Activated CD4-positive, alpha-beta memory T cell treated with anti-CD3 and anti-CD28 coated beads, Interleukin-2, amount 10 ng/mL, durations not matched to agents 7 days and 5 days (primary cell): ENCODE measurements at regions not wholly inside any gene's neighbourhood (a gene's known extent, or its start where the extent isn't known, plus 50 kb on each side); places are given as distances from the start of the nearest gene placed in this dataset.

ENCODE experiments used
- CTCF ChIA-PET: fragments of 350-600 bp; sonication (Branson Sonifier 250); formaldehyde crosslinking; loops from one replicate; lab custom pipeline; 2021; ENCODE audit warnings: antibody characterized with exemption, inconsistent platforms; lab: Charles Lee
- POLR2A ChIA-PET: fragments of 350-600 bp; sonication (Branson Sonifier 250); formaldehyde crosslinking; loops from one replicate; lab custom pipeline; 2021; ENCODE audit warnings: antibody characterized with exemption; lab: Charles Lee
- DNase-seq: peaks from one replicate; pipeline ENCODE4 v3.0.0-alpha.2; 2020
- H3K27ac Mint-ChIP-seq: one replicate; pipeline ENCODE4 v1.8.0; 2021; ENCODE audit warnings: mild to moderate bottlenecking, mixed read lengths
- H3K27me3 Mint-ChIP-seq: one replicate; pipeline ENCODE4 v1.8.0; 2021; ENCODE audit warnings: mixed read lengths
- H3K36me3 Mint-ChIP-seq: one replicate; pipeline ENCODE4 v1.8.0; 2021; ENCODE audit warnings: low read depth, mixed read lengths
- H3K4me1 Mint-ChIP-seq: one replicate; pipeline ENCODE4 v1.8.0; 2021; ENCODE audit warnings: mixed read lengths
- H3K4me3 Mint-ChIP-seq: one replicate; pipeline ENCODE4 v1.8.0; 2021; ENCODE audit warnings: mild to moderate bottlenecking, mixed read lengths
- H3K9me3 Mint-ChIP-seq: one replicate; pipeline ENCODE4 v1.8.0; 2021; ENCODE audit warnings: mixed read lengths

- no peaks in the 10 kb centered on the region for H3K4me1 Mint-ChIP-seq
- ChIA-PET POLR2A (no interaction called here), CTCF (no interaction called here)
- no peak overlapping the region for H3K4me3 Mint-ChIP-seq
- no peaks in the 10 kb centered on the region for H3K27me3 Mint-ChIP-seq
- peaks cover 2% of the 10 kb centered on the region for H3K9me3 Mint-ChIP-seq
- H3K27ac Mint-ChIP-seq = no peak overlapping the region
- no peak for DNase-seq
- H3K36me3 Mint-ChIP-seq = no peaks in the 10 kb centered on the region
Observed at GRCh38 chr4:79780129-79780528, 292.9 kb downstream of the ANTXR2 start.

GRCh38 chr4:79772510-79772909 is 300.5 kb downstream of the ANTXR2 start:
- Mint-ChIP-seq H3K27me3 (no peaks in the 10 kb centered on the region), H3K4me1 (no peaks in the 10 kb centered on the region), H3K4me3 (no peak overlapping the region), H3K9me3 (peaks cover 6% of the 10 kb centered on the region), H3K27ac (no peak overlapping the region), H3K36me3 (no peaks in the 10 kb centered on the region)
- POLR2A ChIA-PET = no interaction called here
- CTCF ChIA-PET = no interaction called here
- DNase-seq = no peak

GRCh38 chr4:79764120-79764519 is 308.9 kb downstream of the ANTXR2 start:
- H3K27ac Mint-ChIP-seq = no peak overlapping the region
- H3K4me3 Mint-ChIP-seq = no peak overlapping the region
- ChIA-PET CTCF (interaction anchor here (1.3 kb wide), 1 partner anchor 439 kb away, joined by 3 read pairs; no protein-coding TSS in a partner anchor), POLR2A (no interaction called here)
- no peaks in the 10 kb centered on the region for H3K4me1 Mint-ChIP-seq
- H3K9me3 Mint-ChIP-seq = peaks cover 4% of the 10 kb centered on the region
- H3K27me3 Mint-ChIP-seq = peaks cover 2% of the 10 kb centered on the region
- H3K36me3 Mint-ChIP-seq = no peaks in the 10 kb centered on the region
- DNase-seq = no peak

- Mint-ChIP-seq H3K4me3 (no peak overlapping the region), H3K27ac (no peak overlapping the region), H3K27me3 (peaks cover 2% of the 10 kb centered on the region), H3K36me3 (no peaks in the 10 kb centered on the region), H3K9me3 (peaks cover 4% of the 10 kb centered on the region), H3K4me1 (no peaks in the 10 kb centered on the region)
- POLR2A ChIA-PET = no interaction called here
- DNase-seq = no peak
- CTCF ChIA-PET = interaction anchor here (1.3 kb wide), 1 partner anchor 439 kb away, joined by 3 read pairs; no protein-coding TSS in a partner anchor
Observed at GRCh38 chr4:79763486-79764075, 309.4 kb downstream of the ANTXR2 start.

- ChIA-PET CTCF (no interaction called here), POLR2A (interaction anchor here (1.3 kb wide), 1 partner anchor 95 kb away, joined by 3 read pairs; no protein-coding TSS in a partner anchor)
- peaks cover 2% of the 10 kb centered on the region for H3K27me3 Mint-ChIP-seq
- no peak overlapping the region for H3K4me3 Mint-ChIP-seq
- DNase-seq = no peak
- H3K27ac Mint-ChIP-seq = no peak overlapping the region
- H3K36me3 Mint-ChIP-seq = no peaks in the 10 kb centered on the region
- H3K9me3 Mint-ChIP-seq = no peaks in the 10 kb centered on the region
- H3K4me1 Mint-ChIP-seq = no peaks in the 10 kb centered on the region
Observed at GRCh38 chr4:79759793-79760192, 313.2 kb downstream of the ANTXR2 start.

- Mint-ChIP-seq H3K4me1 (no peaks in the 10 kb centered on the region), H3K36me3 (no peaks in the 10 kb centered on the region), H3K9me3 (no peaks in the 10 kb centered on the region), H3K27ac (no peak overlapping the region), H3K27me3 (peaks cover under 1% of the 10 kb centered on the region), H3K4me3 (no peak overlapping the region)
- ChIA-PET POLR2A (no interaction called here), CTCF (interaction anchor here (1.0 kb wide), 1 partner anchor 8 kb away, joined by 3 read pairs; no protein-coding TSS in a partner anchor)
- no peak for DNase-seq
Observed at GRCh38 chr4:79757600-79757999, 315.4 kb downstream of the ANTXR2 start.

GRCh38 chr4:79756140-79756895 is 316.7 kb downstream of the ANTXR2 start:
- Mint-ChIP-seq H3K4me1 (no peaks in the 10 kb centered on the region), H3K4me3 (no peak overlapping the region), H3K36me3 (no peaks in the 10 kb centered on the region), H3K27me3 (peaks cover 2% of the 10 kb centered on the region), H3K9me3 (no peaks in the 10 kb centered on the region), H3K27ac (no peak overlapping the region)
- DNase-seq = no peak
- ChIA-PET CTCF (interaction anchor here (0.6 kb wide), 1 partner anchor 34 kb away, joined by 3 read pairs; no protein-coding TSS in a partner anchor), POLR2A (no interaction called here)

GRCh38 chr4:79748835-79749234 is 324.2 kb downstream of the ANTXR2 start:
- H3K36me3 Mint-ChIP-seq = no peaks in the 10 kb centered on the region
- DNase-seq = no peak
- CTCF ChIA-PET = interaction anchor here (1.0 kb wide), 1 partner anchor 9 kb away, joined by 3 read pairs; no protein-coding TSS in a partner anchor
- H3K27ac Mint-ChIP-seq = no peak overlapping the region
- peaks cover 11% of the 10 kb centered on the region for H3K27me3 Mint-ChIP-seq
- H3K4me3 Mint-ChIP-seq = no peak overlapping the region
- POLR2A ChIA-PET = no interaction called here
- H3K4me1 Mint-ChIP-seq = no peaks in the 10 kb centered on the region
- no peaks in the 10 kb centered on the region for H3K9me3 Mint-ChIP-seq

- Mint-ChIP-seq H3K9me3 (no peaks in the 10 kb centered on the region), H3K27me3 (peaks cover 11% of the 10 kb centered on the region), H3K27ac (no peak overlapping the region), H3K4me3 (no peak overlapping the region), H3K36me3 (no peaks in the 10 kb centered on the region), H3K4me1 (no peaks in the 10 kb centered on the region)
- DNase-seq = no peak
- ChIA-PET POLR2A (no interaction called here), CTCF (no interaction called here)
Observed at GRCh38 chr4:79747252-79747651, 325.8 kb downstream of the ANTXR2 start.

- H3K27me3 Mint-ChIP-seq = peaks cover 10% of the 10 kb centered on the region
- no peak overlapping the region for H3K27ac Mint-ChIP-seq
- H3K36me3 Mint-ChIP-seq = no peaks in the 10 kb centered on the region
- CTCF ChIA-PET = no interaction called here
- no peak overlapping the region for H3K4me3 Mint-ChIP-seq
- no peaks in the 10 kb centered on the region for H3K9me3 Mint-ChIP-seq
- no peaks in the 10 kb centered on the region for H3K4me1 Mint-ChIP-seq
- POLR2A ChIA-PET = no interaction called here
- no peak for DNase-seq
Observed at GRCh38 chr4:79743014-79743413, 330.0 kb downstream of the ANTXR2 start.

GRCh38 chr4:79739912-79740311 is 331.9 kb upstream of the GK2 start:
- Mint-ChIP-seq H3K9me3 (no peaks in the 10 kb centered on the region), H3K27ac (no peak overlapping the region), H3K4me1 (no peaks in the 10 kb centered on the region), H3K27me3 (peaks cover 4% of the 10 kb centered on the region), H3K36me3 (no peaks in the 10 kb centered on the region), H3K4me3 (no peak overlapping the region)
- no peak for DNase-seq
- POLR2A ChIA-PET = no interaction called here
- CTCF ChIA-PET = no interaction called here

GRCh38 chr4:79723507-79723906 is 315.5 kb upstream of the GK2 start:
- peaks cover 9% of the 10 kb centered on the region for H3K27me3 Mint-ChIP-seq
- ChIA-PET POLR2A (no interaction called here), CTCF (no interaction called here)
- H3K4me1 Mint-ChIP-seq = no peaks in the 10 kb centered on the region
- H3K27ac Mint-ChIP-seq = no peak overlapping the region
- DNase-seq = no peak
- no peaks in the 10 kb centered on the region for H3K9me3 Mint-ChIP-seq
- H3K36me3 Mint-ChIP-seq = no peaks in the 10 kb centered on the region
- H3K4me3 Mint-ChIP-seq = no peak overlapping the region

GRCh38 chr4:79700356-79700755 is 292.3 kb upstream of the GK2 start:
- no peak for DNase-seq
- Mint-ChIP-seq H3K27me3 (peaks cover 5% of the 10 kb centered on the region), H3K9me3 (peaks cover 4% of the 10 kb centered on the region), H3K4me3 (no peak overlapping the region), H3K27ac (no peak overlapping the region), H3K4me1 (no peaks in the 10 kb centered on the region), H3K36me3 (no peaks in the 10 kb centered on the region)
- POLR2A ChIA-PET = no interaction called here
- CTCF ChIA-PET = no interaction called here
